ENCODE measurements at regions not wholly inside any gene's neighbourhood (a gene's known extent, or its start where the extent isn't known, plus 50 kb on each side); places are given as distances from the start of the nearest gene placed in this dataset.

DNA sequence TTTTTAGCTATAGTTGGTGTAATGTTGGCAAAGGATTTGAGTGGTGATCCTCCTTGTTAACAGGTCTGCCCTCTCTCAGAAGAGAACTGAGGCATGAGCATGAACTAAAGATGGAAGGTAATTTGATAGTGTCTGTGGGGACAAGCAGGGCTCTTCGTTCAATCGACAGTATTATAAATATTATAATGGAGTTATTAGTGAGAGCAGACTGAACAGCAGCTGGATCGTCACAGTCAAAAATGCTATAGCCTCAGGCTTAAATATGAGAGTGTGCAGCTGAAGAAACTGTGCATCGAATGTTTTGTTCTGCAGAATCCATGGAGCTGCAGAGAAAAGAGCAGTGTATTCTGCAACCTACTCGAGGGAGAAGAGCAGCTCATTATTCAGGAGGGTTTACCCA lies 757.3 kb downstream of the DNAH5 start:
- TF ChIP-seq, protein P1, sequence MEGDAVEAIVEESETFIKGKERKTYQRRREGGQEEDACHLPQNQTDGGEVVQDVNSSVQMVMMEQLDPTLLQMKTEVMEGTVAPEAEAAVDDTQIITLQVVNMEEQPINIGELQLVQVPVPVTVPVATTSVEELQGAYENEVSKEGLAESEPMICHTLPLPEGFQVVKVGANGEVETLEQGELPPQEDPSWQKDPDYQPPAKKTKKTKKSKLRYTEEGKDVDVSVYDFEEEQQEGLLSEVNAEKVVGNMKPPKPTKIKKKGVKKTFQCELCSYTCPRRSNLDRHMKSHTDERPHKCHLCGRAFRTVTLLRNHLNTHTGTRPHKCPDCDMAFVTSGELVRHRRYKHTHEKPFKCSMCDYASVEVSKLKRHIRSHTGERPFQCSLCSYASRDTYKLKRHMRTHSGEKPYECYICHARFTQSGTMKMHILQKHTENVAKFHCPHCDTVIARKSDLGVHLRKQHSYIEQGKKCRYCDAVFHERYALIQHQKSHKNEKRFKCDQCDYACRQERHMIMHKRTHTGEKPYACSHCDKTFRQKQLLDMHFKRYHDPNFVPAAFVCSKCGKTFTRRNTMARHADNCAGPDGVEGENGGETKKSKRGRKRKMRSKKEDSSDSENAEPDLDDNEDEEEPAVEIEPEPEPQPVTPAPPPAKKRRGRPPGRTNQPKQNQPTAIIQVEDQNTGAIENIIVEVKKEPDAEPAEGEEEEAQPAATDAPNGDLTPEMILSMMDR (conservative IDR thresholded peaks at IDR 0.05; ENCODE audit: low read depth, low read length): no peak
- H3K4me3 ChIP-seq (ENCODE audit: low read depth, low read length): no peak overlapping the region
- DNase-seq (ENCODE audit: low read depth): no peak

GRCh38 chr5:13186177-13186576 lies 758.3 kb downstream of the DNAH5 start:
- no peak for DNase-seq (ENCODE audit: low read depth)
- TF ChIP-seq, protein P1 (conservative IDR thresholded peaks at IDR 0.05; ENCODE audit: low read depth, low read length): no peak
- H3K4me3 ChIP-seq (ENCODE audit: low read depth, low read length): no peak overlapping the region

DNA sequence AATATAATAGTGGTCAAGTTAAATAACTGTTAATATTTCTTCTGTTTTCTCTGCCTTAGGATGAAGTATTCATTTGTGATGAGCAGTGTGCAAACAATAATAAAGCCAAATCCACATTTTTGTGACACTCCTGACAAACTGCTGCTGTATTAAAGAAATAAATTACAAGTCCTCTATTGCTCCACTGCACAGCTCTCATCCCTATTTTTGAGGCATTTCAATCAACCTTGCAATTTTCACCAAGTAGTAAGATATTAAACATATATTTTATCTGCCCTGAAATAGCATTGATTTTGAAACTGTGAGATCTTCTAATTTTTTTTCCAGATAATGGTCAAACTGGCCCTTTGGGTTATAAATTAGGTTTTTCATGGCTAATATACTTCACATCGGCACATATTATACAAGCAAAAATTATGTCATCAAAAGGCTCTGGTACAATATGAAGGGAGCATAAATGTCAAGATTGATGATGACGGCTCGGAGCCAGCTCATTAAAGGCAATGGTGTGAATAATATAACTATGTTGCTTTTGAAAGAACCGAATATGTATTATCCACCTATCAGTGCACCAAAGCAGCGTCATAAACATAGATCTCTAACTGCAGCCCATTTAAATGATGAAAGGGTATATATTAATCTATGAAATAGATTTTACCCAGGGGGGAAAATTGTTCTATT lies 764.9 kb downstream of the DNAH5 start:
- no peak for DNase-seq (ENCODE audit: low read depth)
- no peak overlapping the region for H3K4me3 ChIP-seq (ENCODE audit: low read depth, low read length)
- TF ChIP-seq, protein P1 (conservative IDR thresholded peaks at IDR 0.05; ENCODE audit: low read depth, low read length): no peak

DNA sequence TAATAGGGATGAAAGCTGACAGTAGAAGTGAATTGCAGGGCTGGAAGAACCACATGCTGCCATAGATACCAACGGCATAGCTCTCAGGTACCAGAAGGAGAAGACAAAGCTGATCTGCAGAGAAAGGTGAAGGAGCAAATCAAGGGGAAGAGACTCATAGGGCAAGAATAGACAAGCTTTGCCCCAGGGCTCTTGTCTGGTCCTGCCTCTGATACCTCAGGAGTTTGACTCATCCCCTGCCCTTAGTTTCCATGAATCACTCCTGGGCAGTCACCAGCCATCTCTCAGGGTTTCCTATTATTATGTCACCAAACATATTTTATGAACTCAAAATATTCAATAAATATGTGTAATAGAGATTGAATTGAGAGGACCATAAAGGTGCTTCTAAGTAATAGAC lies 800.9 kb downstream of the DNAH5 start:
- TF ChIP-seq, protein P1 (conservative IDR thresholded peaks at IDR 0.05; ENCODE audit: low read depth, low read length): no peak

GRCh38 chr5:13143214-13143613 lies 801.3 kb downstream of the DNAH5 start:
- DNase-seq (ENCODE audit: low read depth): no peak
- H3K4me3 ChIP-seq (ENCODE audit: low read depth, low read length): no peak overlapping the region
- TF ChIP-seq, protein P1 (conservative IDR thresholded peaks at IDR 0.05; ENCODE audit: low read depth, low read length): no peak

More for the DNA sequence above, 800.9 kb downstream of the DNAH5 start:
- H3K4me3 ChIP-seq (ENCODE audit: low read depth, low read length): no peak overlapping the region
- no peak for DNase-seq (ENCODE audit: low read depth)

GRCh38 chr5:13133951-13134350 lies 810.5 kb downstream of the DNAH5 start:
- TF ChIP-seq, protein P1 (conservative IDR thresholded peaks at IDR 0.05; ENCODE audit: low read depth, low read length): no peak
- DNase-seq (ENCODE audit: low read depth): no peak
- no peak overlapping the region for H3K4me3 ChIP-seq (ENCODE audit: low read depth, low read length)

DNA sequence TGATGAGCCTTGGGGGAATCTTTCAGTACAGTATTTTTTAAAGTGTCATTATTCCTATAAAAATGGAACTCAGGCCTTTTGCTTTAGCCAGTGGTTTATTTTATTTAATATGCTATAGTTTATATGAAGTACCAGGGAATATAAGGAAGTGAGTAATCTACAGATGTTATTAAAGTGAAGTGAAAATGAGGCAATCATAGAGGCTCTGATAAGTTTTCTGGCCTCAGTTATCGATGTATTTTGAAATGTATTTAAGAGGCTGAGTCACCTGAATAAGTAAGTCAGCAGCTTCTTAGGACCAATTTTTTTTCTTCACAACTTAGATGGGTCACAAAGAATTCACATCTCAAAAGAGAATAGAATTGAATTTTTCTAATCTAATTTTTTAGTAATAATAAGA lies 829.0 kb downstream of the DNAH5 start:
- no peak for DNase-seq (ENCODE audit: low read depth)
- TF ChIP-seq, protein P1 (conservative IDR thresholded peaks at IDR 0.05; ENCODE audit: low read depth, low read length): no peak
- no peak overlapping the region for H3K4me3 ChIP-seq (ENCODE audit: low read depth, low read length)
